Esophagus squamous epithelium (tissue), 4 donors: ENCODE measurements at regions not wholly inside any gene's neighbourhood (a gene's known extent, or its start where the extent isn't known, plus 50 kb on each side); places are given as distances from the start of the nearest gene placed in this dataset.

Experiments
- CTCF ChIP-seq, 6 experiments: fragments of 450-650 bp in 4 of 6; fragments of 200-600 bp in 2 of 6; sonication (generic) in 2 of 6; IDR thresholded peaks; one replicate each; pipeline ENCODE4 v1.5.1; 2016 to 2019; ENCODE audit warnings: antibody characterized with exemption in 6 of 6, mild to moderate bottlenecking in 4 of 6, moderate library complexity in 4 of 6
- POLR2A ChIP-seq, 4 donors: fragments of 450-650 bp; IDR thresholded peaks; one replicate each; pipeline ENCODE4 v1.6.1; 2017; ENCODE audit warnings: antibody characterized with exemption in 4 of 4, mild to moderate bottlenecking in 4 of 4, moderate library complexity in 3 of 4

GRCh38 chr12:47366579-47366978 is 286.8 kb upstream of the AMIGO2 start:
- no peak for TF ChIP-seq CTCF (IDR thresholded peaks at IDR 0.05)
- TF ChIP-seq POLR2A (IDR thresholded peaks at IDR 0.05): no peak
